Trophoblast cell (in vitro differentiated cells and primary cell): ENCODE measurements at regions not wholly inside any gene's neighbourhood (a gene's known extent, or its start where the extent isn't known, plus 50 kb on each side); places are given as distances from the start of the nearest gene placed in this dataset.
"Not testable (repeated sequence)": the region's sequence is repeated elsewhere in the genome, so short reads cannot be mapped to it uniquely, and the experiment has no call there.

Source experiments
- DNase-seq, 2 donors: peaks; one replicate each; pipeline ENCODE4 v3.0.0-alpha.2; 2016
- H2AFZ ChIP-seq: 2 replicates; pipeline ENCODE4 v1.6.1; 2013; ENCODE audit warnings: low read length, moderate library complexity, mild to moderate bottlenecking; ENCODE audit not compliant: insufficient read depth, poor library complexity
- H2AK5ac ChIP-seq: 2 replicates; pipeline ENCODE4 v1.6.1; 2013; ENCODE audit warnings: mild to moderate bottlenecking, low read length
- H2BK120ac ChIP-seq: 2 replicates; pipeline ENCODE4 v1.6.1; 2013; ENCODE audit warnings: low read length, mild to moderate bottlenecking, moderate library complexity; ENCODE audit not compliant: insufficient read depth, poor library complexity
- H2BK12ac ChIP-seq: 2 replicates; pipeline ENCODE4 v1.6.1; 2013; ENCODE audit warnings: mild to moderate bottlenecking, low read length, moderate library complexity
- H2BK5ac ChIP-seq: 2 replicates; pipeline ENCODE4 v1.6.1; 2013; ENCODE audit warnings: low read length, low read depth, moderate library complexity, mild to moderate bottlenecking; ENCODE audit not compliant: poor library complexity
- H3K14ac ChIP-seq: 2 replicates; pipeline ENCODE4 v1.6.1; 2013; ENCODE audit warnings: mild to moderate bottlenecking, low read length
- H3K18ac ChIP-seq: 2 replicates; pipeline ENCODE4 v1.6.1; 2013; ENCODE audit warnings: mild to moderate bottlenecking, low read length
- H3K23ac ChIP-seq: 2 replicates; pipeline ENCODE4 v1.6.1; 2013; ENCODE audit warnings: low read length
- H3K27ac ChIP-seq: 2 replicates; pipeline ENCODE4 v1.5.1; 2013; ENCODE audit warnings: low read depth, mild to moderate bottlenecking, inconsistent platforms, low read length, moderate library complexity
- H3K27me3 ChIP-seq: 2 replicates; pipeline ENCODE4 v1.6.1; 2013; ENCODE audit warnings: inconsistent platforms, mild to moderate bottlenecking, low read length, moderate library complexity; ENCODE audit not compliant: insufficient read depth
- H3K36me3 ChIP-seq, 2 experiments: 1 replicate in 1 of 2; 2 replicates in 1 of 2; pipeline ENCODE4 v1.6.1; 2013; ENCODE audit warnings: low read length in 2 of 2, mild to moderate bottlenecking in 2 of 2, moderate library complexity in 1 of 2; ENCODE audit not compliant: insufficient read depth in 2 of 2, control insufficient read depth in 1 of 2
- H3K4ac ChIP-seq: 2 replicates; pipeline ENCODE4 v1.6.1; 2013; ENCODE audit warnings: low read depth, mild to moderate bottlenecking, low read length, moderate library complexity
- H3K4me1 ChIP-seq, 2 experiments: 1 replicate in 1 of 2; 2 replicates in 1 of 2; pipeline ENCODE4 v1.6.1; 2013; ENCODE audit warnings: low read length in 2 of 2, mild to moderate bottlenecking in 2 of 2, moderate library complexity in 1 of 2; ENCODE audit not compliant: insufficient read depth in 2 of 2, control insufficient read depth in 1 of 2
- H3K4me2 ChIP-seq: 2 replicates; pipeline ENCODE4 v1.6.1; 2013; ENCODE audit warnings: inconsistent platforms, mild to moderate bottlenecking, low read length, moderate library complexity
- H3K4me3 ChIP-seq: 2 replicates; pipeline ENCODE4 v1.5.1; 2013; ENCODE audit warnings: mild to moderate bottlenecking, low read depth, low read length, inconsistent platforms
- H3K79me1 ChIP-seq: one replicate; pipeline ENCODE4 v1.6.1; 2013; ENCODE audit warnings: low read length
- H3K79me2 ChIP-seq: 2 replicates; pipeline ENCODE4 v1.6.1; 2013; ENCODE audit warnings: low read length, mild to moderate bottlenecking; ENCODE audit not compliant: control insufficient read depth, insufficient read depth, poor library complexity
- H3K9ac ChIP-seq: 2 replicates; pipeline ENCODE4 v1.6.1; 2013; ENCODE audit warnings: mild to moderate bottlenecking, low read length
- H3K9me3 ChIP-seq: 2 replicates; pipeline ENCODE4 v1.6.1; 2013; ENCODE audit warnings: low read depth, mild to moderate bottlenecking, control low read depth, inconsistent platforms, low read length; ENCODE audit not compliant: insufficient read depth
- H4K12ac ChIP-seq: 2 replicates; pipeline ENCODE4 v1.6.1; 2013; ENCODE audit warnings: low read depth, mild to moderate bottlenecking, low read length, moderate library complexity
- H4K8ac ChIP-seq: 2 replicates; pipeline ENCODE4 v1.6.1; 2013; ENCODE audit warnings: low read depth, mild to moderate bottlenecking, low read length, moderate library complexity
- H4K91ac ChIP-seq: one replicate; pipeline ENCODE4 v1.6.1; 2013; ENCODE audit warnings: low read depth, mild to moderate bottlenecking, low read length, moderate library complexity
- WGBS: extraction: QIAGEN DNeasy Blood & Tissue Kit; methylation state at CpG from one replicate; pipeline ENCODE4 v1.1.7; 2013; ENCODE audit warnings: missing lambda C conversion rate; ENCODE audit not compliant: insufficient read length, insufficient coverage; ENCODE audit errors: extremely low coverage; 5-methylcytosine and 5-hydroxymethylcytosine counted together

GRCh38 chr13:84579901-84580300 is 697.6 kb upstream of the SLITRK1 start:
- not testable (repeated sequence) for H2BK5ac ChIP-seq, DNase-seq, H2BK12ac ChIP-seq, H4K8ac ChIP-seq, H4K91ac ChIP-seq, H2AK5ac ChIP-seq, H3K4ac ChIP-seq, H3K79me1 ChIP-seq, H3K23ac ChIP-seq, H3K9ac ChIP-seq, H3K18ac ChIP-seq, H3K36me3 ChIP-seq, H2BK120ac ChIP-seq, H3K4me3 ChIP-seq, H3K14ac ChIP-seq, H3K27ac ChIP-seq, H3K4me2 ChIP-seq, H3K27me3 ChIP-seq, H2AFZ ChIP-seq, H4K12ac ChIP-seq, H3K79me2 ChIP-seq, H3K9me3 ChIP-seq, H3K4me1 ChIP-seq
- WGBS = no CpG with 5 or more reads among the region's 12 CpGs

- H4K12ac ChIP-seq = no peak overlapping the region
- no peak overlapping the region for H2BK5ac ChIP-seq
- no peak overlapping the region for H3K23ac ChIP-seq
- H4K91ac ChIP-seq = no peak overlapping the region
- H3K4ac ChIP-seq = no peak overlapping the region
- no peaks in the 10 kb centered on the region for H3K36me3 ChIP-seq
- H3K27ac ChIP-seq = no peak overlapping the region
- H4K8ac ChIP-seq = no peak overlapping the region
- DNase-seq = no peak
- H3K9me3 ChIP-seq = no peaks in the 10 kb centered on the region
- no peaks in the 10 kb centered on the region for H3K79me2 ChIP-seq
- H2AK5ac ChIP-seq = no peak overlapping the region
- H3K4me2 ChIP-seq = no peak overlapping the region
- H2BK12ac ChIP-seq = no peak overlapping the region
- H2AFZ ChIP-seq = no peak overlapping the region
- H3K27me3 ChIP-seq = no peaks in the 10 kb centered on the region
- no peak overlapping the region for H2BK120ac ChIP-seq
- no peak overlapping the region for H3K9ac ChIP-seq
- H3K18ac ChIP-seq = no peak overlapping the region
- H3K4me3 ChIP-seq = no peak overlapping the region
- H3K14ac ChIP-seq = no peak overlapping the region
- no peaks in the 10 kb centered on the region for H3K79me1 ChIP-seq
- no peaks in the 10 kb centered on the region for H3K4me1 ChIP-seq
These were observed 692.6 kb upstream of the SLITRK1 start for GRCh38 chr13:84574851-84575250.

GRCh38 chr13:84571264-84571663 is 689.0 kb upstream of the SLITRK1 start:
- Histone ChIP-seq H3K18ac (no peak overlapping the region), H3K79me2 (no peaks in the 10 kb centered on the region), H4K8ac (no peak overlapping the region), H3K27me3 (no peaks in the 10 kb centered on the region), H3K14ac (no peak overlapping the region), H3K9ac (no peak overlapping the region), H4K91ac (no peak overlapping the region), H2BK12ac (no peak overlapping the region), H2BK120ac (no peak overlapping the region), H3K79me1 (no peaks in the 10 kb centered on the region), H3K4ac (no peak overlapping the region), H3K4me1 (no peaks in the 10 kb centered on the region), H2AK5ac (no peak overlapping the region), H4K12ac (no peak overlapping the region), H2BK5ac (no peak overlapping the region), H3K4me3 (no peak overlapping the region), H3K4me2 (no peak overlapping the region), H3K23ac (no peak overlapping the region), H3K27ac (no peak overlapping the region), H3K36me3 (no peaks in the 10 kb centered on the region), H2AFZ (no peak overlapping the region), H3K9me3 (no peaks in the 10 kb centered on the region)
- WGBS = no CpG with 5 or more reads among the region's 3 CpGs
- DNase-seq = no peak

- H3K79me1 ChIP-seq = no peaks in the 10 kb centered on the region
- no peak overlapping the region for H2BK120ac ChIP-seq
- H2BK12ac ChIP-seq = no peak overlapping the region
- H3K27me3 ChIP-seq = no peaks in the 10 kb centered on the region
- H3K4me3 ChIP-seq = no peak overlapping the region
- no peak overlapping the region for H2AFZ ChIP-seq
- no peak overlapping the region for H4K8ac ChIP-seq
- no peak overlapping the region for H4K91ac ChIP-seq
- no peak overlapping the region for H3K23ac ChIP-seq
- no peaks in the 10 kb centered on the region for H3K4me1 ChIP-seq
- no peak overlapping the region for H3K4ac ChIP-seq
- H3K14ac ChIP-seq = no peak overlapping the region
- no peak overlapping the region for H2BK5ac ChIP-seq
- H3K9me3 ChIP-seq = no peaks in the 10 kb centered on the region
- WGBS = no CpG with 5 or more reads among the region's 2 CpGs
- no peak overlapping the region for H3K4me2 ChIP-seq
- no peaks in the 10 kb centered on the region for H3K36me3 ChIP-seq
- no peak overlapping the region for H3K27ac ChIP-seq
- H4K12ac ChIP-seq = no peak overlapping the region
- no peaks in the 10 kb centered on the region for H3K79me2 ChIP-seq
- H3K9ac ChIP-seq = no peak overlapping the region
- DNase-seq = no peak
- no peak overlapping the region for H3K18ac ChIP-seq
- H2AK5ac ChIP-seq = no peak overlapping the region
These were observed 688.6 kb upstream of the SLITRK1 start for GRCh38 chr13:84570831-84571230.

- H3K27me3 ChIP-seq = no peaks in the 10 kb centered on the region
- H4K12ac ChIP-seq = no peak overlapping the region
- H3K79me2 ChIP-seq = no peaks in the 10 kb centered on the region
- no peak overlapping the region for H4K91ac ChIP-seq
- no peaks in the 10 kb centered on the region for H3K36me3 ChIP-seq
- H3K9ac ChIP-seq = no peak overlapping the region
- no peaks in the 10 kb centered on the region for H3K4me1 ChIP-seq
- no peak overlapping the region for H2AFZ ChIP-seq
- no peak overlapping the region for H4K8ac ChIP-seq
- no peak overlapping the region for H2BK5ac ChIP-seq
- H2BK120ac ChIP-seq = no peak overlapping the region
- no peak overlapping the region for H3K23ac ChIP-seq
- WGBS = no CpG with 5 or more reads among the region's 1 CpG
- no peak overlapping the region for H3K18ac ChIP-seq
- no peak overlapping the region for H2BK12ac ChIP-seq
- H3K27ac ChIP-seq = no peak overlapping the region
- DNase-seq = no peak
- no peaks in the 10 kb centered on the region for H3K9me3 ChIP-seq
- H3K4me2 ChIP-seq = no peak overlapping the region
- no peak overlapping the region for H3K4me3 ChIP-seq
- no peak overlapping the region for H3K14ac ChIP-seq
- H2AK5ac ChIP-seq = no peak overlapping the region
- no peak overlapping the region for H3K4ac ChIP-seq
- no peaks in the 10 kb centered on the region for H3K79me1 ChIP-seq
These were observed 687.1 kb upstream of the SLITRK1 start for GRCh38 chr13:84569366-84569765.
